ENCODE measurements at regions not wholly inside any gene's neighbourhood (a gene's known extent, or its start where the extent isn't known, plus 50 kb on each side); places are given as distances from the start of the nearest gene placed in this dataset.

DNA sequence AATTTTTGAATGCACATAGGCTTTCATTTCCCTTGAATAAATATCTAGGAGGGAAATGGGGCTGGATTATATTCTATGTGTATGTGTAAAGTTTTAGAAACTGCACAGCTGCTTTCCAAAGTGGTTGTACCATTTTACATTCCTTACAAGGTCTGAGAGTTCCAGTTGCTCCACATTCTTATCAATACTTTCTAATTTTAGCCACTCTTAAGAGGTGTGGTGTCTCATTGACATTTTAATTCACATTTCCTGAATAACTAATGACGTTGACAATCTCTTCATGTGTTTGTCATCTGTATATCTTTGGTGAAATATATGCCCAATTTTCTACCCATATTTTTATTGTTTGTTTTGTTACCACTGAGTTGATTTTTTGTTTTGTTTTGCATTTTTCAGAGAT is 74.6 kb upstream of the VASH1 start:
- CTCF ChIA-PET (ENCODE audit: unreplicated experiment), result no interaction called here
- Histone ChIP-seq H4K20me1 (ENCODE audit: insufficient read depth, low read length) (no peaks in the 10 kb centered on the region), H3K36me3 (ENCODE audit: insufficient read depth, low read length) (no peaks in the 10 kb centered on the region), H2AFZ (ENCODE audit: low read length) (no peak overlapping the region), H3K9me3 (ENCODE audit: low read length) (peaks cover 13% of the 10 kb centered on the region), H3K79me2 (ENCODE audit: insufficient read depth, low read depth, low read length) (no peaks in the 10 kb centered on the region), H3K4me2 (ENCODE audit: low read length) (no peak overlapping the region), H3K9me2 (ENCODE audit: insufficient read depth, low read length) (no peaks in the 10 kb centered on the region), H3K27ac (ENCODE audit: low read depth, low read length, poor library complexity, severe bottlenecking) (no peak overlapping the region), H3K4me3 (ENCODE audit: low read depth, low read length, poor library complexity, severe bottlenecking) (no peak overlapping the region), H3K4me1 (ENCODE audit: insufficient read depth, low read length, poor library complexity, severe bottlenecking) (no peaks in the 10 kb centered on the region)
- TF ChIP-seq EZH2phosphoT487 (IDR thresholded peaks at IDR 0.05; ENCODE audit: borderline replicate concordance, low read depth, low read length), result no peak
- TF ChIP-seq, protein P1, sequence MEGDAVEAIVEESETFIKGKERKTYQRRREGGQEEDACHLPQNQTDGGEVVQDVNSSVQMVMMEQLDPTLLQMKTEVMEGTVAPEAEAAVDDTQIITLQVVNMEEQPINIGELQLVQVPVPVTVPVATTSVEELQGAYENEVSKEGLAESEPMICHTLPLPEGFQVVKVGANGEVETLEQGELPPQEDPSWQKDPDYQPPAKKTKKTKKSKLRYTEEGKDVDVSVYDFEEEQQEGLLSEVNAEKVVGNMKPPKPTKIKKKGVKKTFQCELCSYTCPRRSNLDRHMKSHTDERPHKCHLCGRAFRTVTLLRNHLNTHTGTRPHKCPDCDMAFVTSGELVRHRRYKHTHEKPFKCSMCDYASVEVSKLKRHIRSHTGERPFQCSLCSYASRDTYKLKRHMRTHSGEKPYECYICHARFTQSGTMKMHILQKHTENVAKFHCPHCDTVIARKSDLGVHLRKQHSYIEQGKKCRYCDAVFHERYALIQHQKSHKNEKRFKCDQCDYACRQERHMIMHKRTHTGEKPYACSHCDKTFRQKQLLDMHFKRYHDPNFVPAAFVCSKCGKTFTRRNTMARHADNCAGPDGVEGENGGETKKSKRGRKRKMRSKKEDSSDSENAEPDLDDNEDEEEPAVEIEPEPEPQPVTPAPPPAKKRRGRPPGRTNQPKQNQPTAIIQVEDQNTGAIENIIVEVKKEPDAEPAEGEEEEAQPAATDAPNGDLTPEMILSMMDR (conservative IDR thresholded peaks at IDR 0.05; ENCODE audit: low read length), result no peak
- no TSS peak for BruUV-seq (replicated peaks)
- no peak for DNase-seq (ENCODE audit: low spot score)
- intact Hi-C loops (cut with micrococcal nuclease; ENCODE audit: unreplicated experiment), result no loop called here
- POLR2A ChIA-PET, result no interaction called here

DNA sequence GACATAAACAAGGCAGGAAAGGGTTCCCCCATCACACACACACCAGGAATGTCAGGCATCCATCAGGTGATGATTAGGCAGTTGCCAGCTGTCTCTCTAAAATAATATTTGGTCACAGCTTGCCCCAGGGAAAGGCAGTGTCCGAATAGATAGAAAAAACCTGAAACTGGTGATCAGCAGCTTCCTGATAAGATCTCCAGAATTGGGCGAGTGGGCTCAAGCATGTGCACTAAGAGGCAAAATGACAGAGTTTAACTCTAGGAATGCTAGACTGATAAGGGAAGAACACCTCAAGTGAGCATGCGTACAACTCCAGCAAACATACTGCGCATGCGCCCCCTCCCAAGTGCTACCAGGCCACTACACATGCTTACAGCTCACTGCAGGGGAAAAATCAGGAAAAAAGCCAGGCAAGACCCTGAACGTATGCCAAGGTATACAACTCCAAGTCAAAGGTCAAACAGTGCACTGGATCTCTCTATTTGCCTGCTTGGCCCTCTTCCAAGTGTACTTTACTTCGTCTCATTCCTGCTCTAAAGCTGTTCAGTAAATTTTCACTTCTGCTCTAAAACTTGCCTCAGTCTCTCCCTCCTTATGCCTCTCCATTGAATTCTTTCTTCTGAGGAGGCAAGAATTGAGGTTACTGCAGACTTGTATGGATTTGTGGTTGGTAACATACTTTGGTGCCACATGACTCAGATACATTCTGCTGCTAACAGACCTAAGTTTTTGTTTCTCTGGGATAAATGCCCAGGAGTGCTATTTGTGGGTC is 73.5 kb upstream of the VASH1 start:
- no peaks in the 10 kb centered on the region for H3K9me2 ChIP-seq (ENCODE audit: insufficient read depth, low read length)
- H2AFZ ChIP-seq (ENCODE audit: low read length), result no peak overlapping the region
- H3K9me3 ChIP-seq (ENCODE audit: low read length), result peaks cover 2% of the 10 kb centered on the region; the same call in 1 of the 2 replicates
- BruUV-seq (replicated peaks), result no TSS peak
- H3K79me2 ChIP-seq (ENCODE audit: insufficient read depth, low read depth, low read length), result no peaks in the 10 kb centered on the region
- TF ChIP-seq, protein P1 (conservative IDR thresholded peaks at IDR 0.05; ENCODE audit: low read length), result no peak
- TF ChIP-seq EZH2phosphoT487 (IDR thresholded peaks at IDR 0.05; ENCODE audit: borderline replicate concordance, low read depth, low read length), result no peak
- H3K36me3 ChIP-seq (ENCODE audit: insufficient read depth, low read length), result no peaks in the 10 kb centered on the region
- intact Hi-C loops (cut with micrococcal nuclease; ENCODE audit: unreplicated experiment), result no loop called here
- no peak for DNase-seq (ENCODE audit: low spot score)
- no peak overlapping the region for H3K4me2 ChIP-seq (ENCODE audit: low read length)
- no peaks in the 10 kb centered on the region for H3K4me1 ChIP-seq (ENCODE audit: insufficient read depth, low read length, poor library complexity, severe bottlenecking)
- POLR2A ChIA-PET, result no interaction called here
- H4K20me1 ChIP-seq (ENCODE audit: insufficient read depth, low read length), result no peaks in the 10 kb centered on the region
- H3K4me3 ChIP-seq (ENCODE audit: low read depth, low read length, poor library complexity, severe bottlenecking), result no peak overlapping the region
- no peak overlapping the region for H3K27ac ChIP-seq (ENCODE audit: low read depth, low read length, poor library complexity, severe bottlenecking)
- CTCF ChIA-PET (ENCODE audit: unreplicated experiment), result no interaction called here

DNA sequence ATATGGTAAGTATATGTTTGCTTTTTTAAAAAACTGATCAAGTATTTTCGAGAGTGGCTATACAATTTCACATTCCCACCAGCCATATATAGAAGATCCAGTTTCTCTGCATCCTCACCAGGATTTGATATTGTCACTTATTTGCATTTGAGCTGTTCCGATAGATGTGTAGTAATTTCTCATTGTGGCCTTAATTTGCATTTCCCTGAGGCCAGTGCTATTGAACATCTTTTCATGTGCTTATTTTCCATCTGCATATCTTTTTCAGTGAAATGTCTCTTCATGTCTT is 72.9 kb upstream of the VASH1 start:
- H3K9me2 ChIP-seq (ENCODE audit: insufficient read depth, low read length), result no peaks in the 10 kb centered on the region
- intact Hi-C loops (cut with micrococcal nuclease; ENCODE audit: unreplicated experiment), result no loop called here
- no peak for DNase-seq (ENCODE audit: low spot score)
- no peaks in the 10 kb centered on the region for H4K20me1 ChIP-seq (ENCODE audit: insufficient read depth, low read length)
- H3K36me3 ChIP-seq (ENCODE audit: insufficient read depth, low read length), result no peaks in the 10 kb centered on the region
- BruUV-seq (replicated peaks), result no TSS peak
- H3K27ac ChIP-seq (ENCODE audit: low read depth, low read length, poor library complexity, severe bottlenecking), result no peak overlapping the region
- no peaks in the 10 kb centered on the region for H3K9me3 ChIP-seq (ENCODE audit: low read length)
- no peak overlapping the region for H3K4me3 ChIP-seq (ENCODE audit: low read depth, low read length, poor library complexity, severe bottlenecking)
- H3K79me2 ChIP-seq (ENCODE audit: insufficient read depth, low read depth, low read length), result no peaks in the 10 kb centered on the region
- TF ChIP-seq EZH2phosphoT487 (IDR thresholded peaks at IDR 0.05; ENCODE audit: borderline replicate concordance, low read depth, low read length), result no peak
- TF ChIP-seq, protein P1 (conservative IDR thresholded peaks at IDR 0.05; ENCODE audit: low read length), result no peak
- H2AFZ ChIP-seq (ENCODE audit: low read length), result no peak overlapping the region
- POLR2A ChIA-PET, result no interaction called here
- CTCF ChIA-PET (ENCODE audit: unreplicated experiment), result no interaction called here
- no peaks in the 10 kb centered on the region for H3K4me1 ChIP-seq (ENCODE audit: insufficient read depth, low read length, poor library complexity, severe bottlenecking)
- H3K4me2 ChIP-seq (ENCODE audit: low read length), result no peak overlapping the region

All from OCI-LY7 (cell line).